H54 (cell line): ENCODE measurements at regions not wholly inside any gene's neighbourhood (a gene's known extent, or its start where the extent isn't known, plus 50 kb on each side); places are given as distances from the start of the nearest gene placed in this dataset.

Experiments used
- DNase-seq: peaks from one replicate; pipeline ENCODE4 v3.0.0; 2011; ENCODE audit warnings: low spot score, mixed read lengths; ENCODE audit not compliant: insufficient read length
- FAIRE-seq: peaks from 3 replicates; lab custom pipeline; 2011; peaks lifted over from hg19 to GRCh38; lab: Jason Lieb, UNC
- POLR2A ChIP-seq: IDR thresholded peaks from 2 replicates; pipeline ENCODE4 v1.6.1; 2011; ENCODE audit warnings: low read depth, mild to moderate bottlenecking, low read length

GRCh38 chr12:60872850-60873713 is 1277.3 kb downstream of the SLC16A7 start:
- FAIRE-seq: no peak
- no peak for TF ChIP-seq POLR2A
- no peak for DNase-seq

DNA sequence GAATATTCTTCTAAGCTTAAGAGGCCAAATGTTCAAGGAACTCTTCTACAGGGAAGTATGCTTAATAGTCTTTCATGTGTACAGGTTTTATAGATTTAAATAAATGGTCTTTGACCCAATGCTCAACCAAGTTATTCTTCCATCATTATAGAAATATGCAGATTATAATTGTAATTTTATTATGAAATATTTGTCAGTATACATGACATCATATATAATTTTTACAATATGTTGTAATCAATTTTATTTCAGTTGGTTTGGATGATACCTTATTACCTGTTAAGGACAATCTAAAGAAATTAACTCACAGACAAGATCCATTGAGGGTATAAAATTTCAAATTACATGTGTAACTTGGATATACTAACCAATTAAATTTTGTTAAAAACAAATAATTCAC is 1278.3 kb downstream of the SLC16A7 start:
- DNase-seq: no peak
- TF ChIP-seq POLR2A: no peak
- FAIRE-seq: no peak

DNA sequence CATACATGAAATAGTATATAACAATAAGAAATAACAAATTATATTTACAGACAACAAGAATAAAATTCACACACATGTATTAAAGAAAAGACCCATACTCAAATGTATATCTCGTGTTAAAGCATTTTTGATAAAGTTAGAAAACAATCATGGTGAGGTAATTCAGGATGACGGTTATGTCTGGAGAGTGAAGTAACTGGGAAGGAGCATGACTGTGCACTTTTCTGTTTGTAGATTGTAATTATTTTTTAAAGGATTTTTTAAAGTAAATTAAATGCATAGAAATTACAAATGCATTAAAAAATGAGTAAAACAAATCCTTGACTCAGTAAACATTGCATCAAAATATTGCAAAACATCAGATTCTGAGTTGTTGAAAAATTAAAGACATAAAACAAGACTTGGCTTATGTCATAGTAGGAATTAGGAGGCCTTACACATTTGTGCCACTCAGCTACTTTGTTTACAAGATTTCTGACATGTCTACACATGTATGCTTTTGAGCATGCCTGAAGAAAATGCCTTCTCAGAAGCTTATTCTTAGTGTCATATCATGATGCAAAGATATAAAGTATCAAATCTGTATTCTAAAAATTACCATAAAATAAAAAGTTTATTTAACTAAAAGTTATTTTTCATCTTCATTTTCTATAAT is 1325.1 kb downstream of the SLC16A7 start:
- no peak for TF ChIP-seq POLR2A
- no peak for FAIRE-seq
- no peak for DNase-seq

DNA sequence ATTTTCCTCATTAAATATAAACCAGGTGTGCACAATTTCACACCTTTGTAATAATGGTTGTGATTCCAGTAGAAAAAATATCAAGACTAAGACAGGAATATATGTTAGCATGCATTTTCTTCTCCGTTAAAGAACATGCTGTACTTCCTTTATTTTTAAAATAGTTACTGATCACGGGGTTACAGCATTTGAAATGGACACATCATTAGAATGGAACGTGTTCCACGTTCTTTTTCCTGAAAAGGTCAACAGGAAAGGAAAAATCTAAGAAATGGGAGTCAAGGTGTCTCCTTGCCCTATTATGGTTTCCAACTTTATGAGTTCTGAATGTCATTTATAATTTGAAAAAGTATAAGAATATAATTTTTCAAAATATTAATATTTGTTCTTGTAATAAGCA is 1325.7 kb downstream of the SLC16A7 start:
- no peak for TF ChIP-seq POLR2A
- FAIRE-seq: no peak

GRCh38 chr12:60926256-60926655 is 1330.4 kb downstream of the SLC16A7 start:
- no peak for DNase-seq
- no peak for FAIRE-seq
- no peak for TF ChIP-seq POLR2A

More for the DNA sequence above, 1325.7 kb downstream of the SLC16A7 start:
- DNase-seq: no peak

DNA sequence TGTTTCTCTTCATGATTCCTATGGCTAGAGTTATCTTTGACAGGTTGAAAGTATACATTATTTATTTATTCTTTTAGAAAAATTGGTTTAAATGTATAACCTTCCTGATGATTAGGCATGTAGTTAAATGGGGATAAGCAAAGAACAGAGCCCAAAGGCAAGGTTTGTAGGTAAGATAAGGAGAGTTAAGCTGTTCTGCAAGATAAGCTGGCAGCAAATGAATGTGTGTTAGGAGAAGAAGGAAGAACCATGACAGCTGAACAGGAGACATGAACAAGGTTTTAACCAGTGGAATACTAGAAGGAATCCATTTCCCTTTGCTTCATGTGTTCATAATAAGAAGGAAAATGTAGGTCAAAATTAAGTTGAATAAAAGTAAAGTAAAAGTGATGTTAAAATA is 1330.1 kb upstream of the USP15 start:
- no peak for TF ChIP-seq POLR2A
- FAIRE-seq: no peak
- no peak for DNase-seq

GRCh38 chr12:60935981-60936761 is 1324.0 kb upstream of the USP15 start:
- DNase-seq: no peak
- no peak for TF ChIP-seq POLR2A
- no peak for FAIRE-seq

DNA sequence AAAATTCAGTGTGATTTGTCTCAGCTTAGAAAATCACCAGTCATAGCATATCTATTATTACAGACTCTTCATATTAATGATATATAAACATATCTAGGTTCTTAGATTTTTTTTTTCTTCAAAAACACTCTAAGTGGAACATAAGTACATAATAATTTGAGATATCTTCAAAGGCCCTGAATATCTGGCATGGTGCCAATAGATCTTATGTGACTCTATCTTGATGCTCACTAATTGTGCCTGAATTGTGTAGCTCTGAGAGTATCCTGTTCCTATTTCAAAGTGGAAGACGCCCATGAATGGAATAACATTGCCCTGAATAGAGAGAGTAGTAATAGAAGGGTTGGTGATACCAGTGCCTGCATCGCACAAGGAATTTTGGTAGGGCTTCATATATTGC is 1312.7 kb upstream of the USP15 start:
- FAIRE-seq: no peak
- no peak for DNase-seq
- TF ChIP-seq POLR2A: no peak

- FAIRE-seq (no peak), DNase-seq (no peak)
- no peak for TF ChIP-seq POLR2A
These were observed 1293.1 kb upstream of the USP15 start for GRCh38 chr12:60967128-60967527.

DNA sequence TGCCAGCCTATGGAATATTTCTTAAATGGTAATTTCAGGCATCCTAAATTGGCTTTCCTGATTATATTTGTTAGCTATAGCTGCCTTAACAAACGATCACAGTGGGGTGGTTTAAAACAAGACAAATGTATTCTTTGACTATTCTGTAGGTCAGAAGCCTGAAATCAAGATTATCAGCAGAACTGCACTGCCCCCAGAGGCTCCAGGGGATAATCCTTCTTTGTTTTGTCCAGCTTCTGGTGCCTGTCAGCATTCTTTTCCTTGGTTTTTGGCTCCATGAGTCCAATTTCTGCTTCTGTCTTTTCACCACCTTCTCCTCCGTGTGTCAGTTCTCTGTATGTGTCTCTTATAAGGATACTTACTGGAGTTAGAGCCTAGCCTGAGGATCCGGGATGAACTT is 1282.2 kb upstream of the USP15 start:
- FAIRE-seq: no peak
- DNase-seq: no peak
- no peak for TF ChIP-seq POLR2A

GRCh38 chr12:60980558-60980957 is 1279.6 kb upstream of the USP15 start:
- TF ChIP-seq POLR2A: no peak
- FAIRE-seq: no peak

GRCh38 chr12:60981473-60981872 is 1278.7 kb upstream of the USP15 start:
- FAIRE-seq (no peak), DNase-seq (no peak)
- TF ChIP-seq POLR2A: no peak

More at GRCh38 chr12:60980558-60980957, 1279.6 kb upstream of the USP15 start:
- DNase-seq: no peak

GRCh38 chr12:60992087-60992486 is 1268.1 kb upstream of the USP15 start:
- TF ChIP-seq POLR2A: no peak
- DNase-seq: no peak
- FAIRE-seq: no peak

GRCh38 chr12:60995256-60995825 is 1264.9 kb upstream of the USP15 start:
- no peak for DNase-seq
- no peak for FAIRE-seq
- TF ChIP-seq POLR2A: no peak
